ENCODE measurements at regions not wholly inside any gene's neighbourhood (a gene's known extent, or its start where the extent isn't known, plus 50 kb on each side); places are given as distances from the start of the nearest gene placed in this dataset.

- Histone ChIP-seq H3K9me3 (ENCODE audit: control insufficient read depth, low read length) (no peaks in the 10 kb centered on the region), H3K4me1 (ENCODE audit: control insufficient read depth, insufficient read depth, low read length) (no peaks in the 10 kb centered on the region), H3K27ac (ENCODE audit: low read length) (peak overlapping the region; percentile 51), H3K4me3 (ENCODE audit: low read length) (no peak overlapping the region), H3K27me3 (ENCODE audit: control insufficient read depth, insufficient read depth) (no peaks in the 10 kb centered on the region)
- intact Hi-C loops (cut with DNase I): no loop called here
- ATAC-seq: peak; percentile 73 to 81
- peak; percentile 33 to 81 (median 61) for DNase-seq
- 50% methylated on average over 8 of the region's 8 CpGs for WGBS
Measured at GRCh38 chr5:158553195-158553961, 546.3 kb downstream of the EBF1 start.

- Histone ChIP-seq H3K4me3 (ENCODE audit: low read length) (no peak overlapping the region), H3K4me1 (ENCODE audit: control insufficient read depth, insufficient read depth, low read length) (no peaks in the 10 kb centered on the region), H3K9me3 (ENCODE audit: control insufficient read depth, low read length) (no peaks in the 10 kb centered on the region), H3K27ac (ENCODE audit: low read length) (no peak overlapping the region), H3K27me3 (ENCODE audit: control insufficient read depth, insufficient read depth) (no peaks in the 10 kb centered on the region)
- no peak for DNase-seq
- WGBS: 56% methylated on average over 4 of the region's 4 CpGs
- intact Hi-C loops (cut with DNase I): no loop called here
- peak; percentile 82 to 92 for ATAC-seq
Measured at GRCh38 chr5:158552241-158552640, 547.5 kb downstream of the EBF1 start.

DNA sequence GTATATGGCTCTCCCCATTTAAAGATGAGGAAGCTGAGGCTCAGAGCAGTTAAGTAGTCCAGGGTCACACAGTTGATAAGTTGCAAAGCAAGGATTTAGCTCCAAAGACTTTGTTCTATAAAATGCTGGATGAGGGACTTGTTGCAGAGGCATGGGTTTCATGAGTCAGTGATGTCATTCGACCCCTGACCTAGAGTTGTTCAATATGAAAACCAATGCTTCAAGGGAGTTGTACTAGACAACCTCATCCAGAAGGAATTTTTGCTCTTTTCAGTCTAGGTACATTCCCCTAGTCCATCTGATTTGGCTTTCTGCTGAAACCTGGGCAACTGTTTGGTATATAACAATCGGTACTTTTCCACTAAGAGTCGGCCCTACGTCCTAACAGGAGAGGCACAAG, 550.4 kb downstream of the EBF1 start:
- DNase-seq (no peak), ATAC-seq (no peak)
- Histone ChIP-seq H3K27me3 (ENCODE audit: control insufficient read depth, insufficient read depth) (no peaks in the 10 kb centered on the region), H3K9me3 (ENCODE audit: control insufficient read depth, low read length) (no peaks in the 10 kb centered on the region), H3K4me1 (ENCODE audit: control insufficient read depth, insufficient read depth, low read length) (no peaks in the 10 kb centered on the region), H3K27ac (ENCODE audit: low read length) (no peak overlapping the region), H3K4me3 (ENCODE audit: low read length) (no peak overlapping the region)
- intact Hi-C loops (cut with DNase I): no loop called here
- WGBS: 91% methylated on average over 4 of the region's 4 CpGs

GRCh38 chr5:158546748-158547147, 553.0 kb downstream of the EBF1 start:
- Histone ChIP-seq H3K4me1 (ENCODE audit: control insufficient read depth, insufficient read depth, low read length) (no peaks in the 10 kb centered on the region), H3K9me3 (ENCODE audit: control insufficient read depth, low read length) (no peaks in the 10 kb centered on the region), H3K4me3 (ENCODE audit: low read length) (no peak overlapping the region), H3K27ac (ENCODE audit: low read length) (no peak overlapping the region), H3K27me3 (ENCODE audit: control insufficient read depth, insufficient read depth) (no peaks in the 10 kb centered on the region)
- 89% methylated on average over 9 of the region's 9 CpGs for WGBS
- ATAC-seq: no peak
- intact Hi-C loops (cut with DNase I): no loop called here
- peak in 1 of 3 donors; percentile 25 for DNase-seq

GRCh38 chr5:158545949-158546530, 553.7 kb downstream of the EBF1 start:
- Histone ChIP-seq H3K27ac (ENCODE audit: low read length) (no peak overlapping the region), H3K4me1 (ENCODE audit: control insufficient read depth, insufficient read depth, low read length) (no peaks in the 10 kb centered on the region), H3K4me3 (ENCODE audit: low read length) (no peak overlapping the region), H3K9me3 (ENCODE audit: control insufficient read depth, low read length) (no peaks in the 10 kb centered on the region), H3K27me3 (ENCODE audit: control insufficient read depth, insufficient read depth) (no peaks in the 10 kb centered on the region)
- intact Hi-C loops (cut with DNase I): no loop called here
- ATAC-seq: no peak
- 76% methylated on average over 2 of the region's 2 CpGs for WGBS
- no peak for DNase-seq

GRCh38 chr5:158544388-158545339, 555.1 kb downstream of the EBF1 start:
- H3K27me3 ChIP-seq (ENCODE audit: control insufficient read depth, insufficient read depth): no peaks in the 10 kb centered on the region
- no peak overlapping the region for H3K27ac ChIP-seq (ENCODE audit: low read length)
- DNase-seq (no peak), ATAC-seq (no peak)
- intact Hi-C loops (cut with DNase I): no loop called here
- no peak overlapping the region for H3K4me3 ChIP-seq (ENCODE audit: low read length)
- WGBS: 95% methylated on average over 3 of the region's 3 CpGs
- no peaks in the 10 kb centered on the region for H3K4me1 ChIP-seq (ENCODE audit: control insufficient read depth, insufficient read depth, low read length)
- no peaks in the 10 kb centered on the region for H3K9me3 ChIP-seq (ENCODE audit: control insufficient read depth, low read length)

DNA sequence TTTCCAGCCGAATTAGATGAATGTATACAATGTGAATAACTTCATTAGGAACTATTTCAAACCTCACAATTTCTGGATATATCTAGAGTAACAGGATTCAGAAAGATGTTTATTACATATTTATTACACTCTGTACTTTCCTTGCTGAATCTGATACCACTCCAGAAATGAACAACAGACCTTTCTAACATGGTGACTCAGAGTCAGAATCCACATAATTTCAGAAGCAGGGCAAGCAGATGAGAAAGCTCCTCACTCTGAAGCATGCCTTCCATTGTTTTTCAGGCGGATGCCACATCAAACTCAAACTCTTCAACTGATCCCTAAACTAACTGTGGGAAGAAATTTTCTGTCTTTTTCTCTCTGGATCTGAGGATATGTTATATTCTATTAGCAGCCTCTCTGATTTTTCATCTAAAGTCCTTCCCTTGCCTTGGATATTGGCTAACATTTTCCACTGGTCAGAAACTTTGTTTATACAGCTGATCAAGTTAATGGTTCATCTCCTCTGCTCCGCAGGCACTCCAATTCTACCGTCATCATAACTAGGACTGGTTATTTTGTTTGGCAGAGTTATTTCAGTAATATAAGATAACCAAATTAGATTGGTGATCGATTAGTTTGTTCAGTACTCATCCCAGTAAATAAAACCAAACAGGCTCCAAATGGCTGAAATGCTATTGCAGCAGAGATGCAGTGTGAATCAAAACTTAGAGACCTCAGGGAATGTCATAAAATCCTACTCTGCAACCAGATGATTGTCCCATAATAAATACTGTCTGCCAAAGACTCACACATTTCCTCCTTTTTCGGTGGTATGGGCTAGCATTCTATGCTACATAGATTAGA, 556.0 kb downstream of the EBF1 start:
- DNase-seq: no peak
- intact Hi-C loops (cut with DNase I): no loop called here
- WGBS: 59% methylated on average over 6 of the region's 6 CpGs

GRCh38 chr5:158541536-158542297, 558.0 kb downstream of the EBF1 start:
- DNase-seq (no peak), ATAC-seq (no peak)
- intact Hi-C loops (cut with DNase I): no loop called here
- Histone ChIP-seq H3K9me3 (ENCODE audit: control insufficient read depth, low read length) (no peaks in the 10 kb centered on the region), H3K27ac (ENCODE audit: low read length) (no peak overlapping the region), H3K4me1 (ENCODE audit: control insufficient read depth, insufficient read depth, low read length) (no peaks in the 10 kb centered on the region), H3K4me3 (ENCODE audit: low read length) (no peak overlapping the region), H3K27me3 (ENCODE audit: control insufficient read depth, insufficient read depth) (no peaks in the 10 kb centered on the region)
- 57% methylated on average over 9 of the region's 9 CpGs for WGBS

More for the DNA sequence above, 556.0 kb downstream of the EBF1 start:
- Histone ChIP-seq H3K4me3 (ENCODE audit: low read length) (no peak overlapping the region), H3K9me3 (ENCODE audit: control insufficient read depth, low read length) (no peaks in the 10 kb centered on the region), H3K4me1 (ENCODE audit: control insufficient read depth, insufficient read depth, low read length) (no peaks in the 10 kb centered on the region), H3K27ac (ENCODE audit: low read length) (no peak overlapping the region), H3K27me3 (ENCODE audit: control insufficient read depth, insufficient read depth) (no peaks in the 10 kb centered on the region)
- ATAC-seq: peak in 1 of 2 donors; percentile 57

- Histone ChIP-seq H3K27me3 (ENCODE audit: control insufficient read depth, insufficient read depth) (no peaks in the 10 kb centered on the region), H3K9me3 (ENCODE audit: control insufficient read depth, low read length) (no peaks in the 10 kb centered on the region), H3K27ac (ENCODE audit: low read length) (no peak overlapping the region), H3K4me1 (ENCODE audit: control insufficient read depth, insufficient read depth, low read length) (no peaks in the 10 kb centered on the region), H3K4me3 (ENCODE audit: low read length) (no peak overlapping the region)
- 56% methylated on average over 7 of the region's 7 CpGs for WGBS
- ATAC-seq (no peak), DNase-seq (peak in 2 of 3 donors; percentile 19 to 64)
- intact Hi-C loops (cut with DNase I): no loop called here
Measured at GRCh38 chr5:158538506-158539074, 561.1 kb downstream of the EBF1 start.

GRCh38 chr5:158537366-158537765, 562.4 kb downstream of the EBF1 start:
- DNase-seq: no peak
- H3K27ac ChIP-seq (ENCODE audit: low read length): no peak overlapping the region
- no peak for ATAC-seq
- intact Hi-C loops (cut with DNase I): no loop called here
- H3K9me3 ChIP-seq (ENCODE audit: control insufficient read depth, low read length): no peaks in the 10 kb centered on the region
- no peaks in the 10 kb centered on the region for H3K27me3 ChIP-seq (ENCODE audit: control insufficient read depth, insufficient read depth)
- H3K4me3 ChIP-seq (ENCODE audit: low read length): no peak overlapping the region
- no peaks in the 10 kb centered on the region for H3K4me1 ChIP-seq (ENCODE audit: control insufficient read depth, insufficient read depth, low read length)
- WGBS: 74% methylated on average over 2 of the region's 2 CpGs
